ENCODE measurements at regions not wholly inside any gene's neighbourhood (a gene's known extent, or its start where the extent isn't known, plus 50 kb on each side); places are given as distances from the start of the nearest gene placed in this dataset.

DNA sequence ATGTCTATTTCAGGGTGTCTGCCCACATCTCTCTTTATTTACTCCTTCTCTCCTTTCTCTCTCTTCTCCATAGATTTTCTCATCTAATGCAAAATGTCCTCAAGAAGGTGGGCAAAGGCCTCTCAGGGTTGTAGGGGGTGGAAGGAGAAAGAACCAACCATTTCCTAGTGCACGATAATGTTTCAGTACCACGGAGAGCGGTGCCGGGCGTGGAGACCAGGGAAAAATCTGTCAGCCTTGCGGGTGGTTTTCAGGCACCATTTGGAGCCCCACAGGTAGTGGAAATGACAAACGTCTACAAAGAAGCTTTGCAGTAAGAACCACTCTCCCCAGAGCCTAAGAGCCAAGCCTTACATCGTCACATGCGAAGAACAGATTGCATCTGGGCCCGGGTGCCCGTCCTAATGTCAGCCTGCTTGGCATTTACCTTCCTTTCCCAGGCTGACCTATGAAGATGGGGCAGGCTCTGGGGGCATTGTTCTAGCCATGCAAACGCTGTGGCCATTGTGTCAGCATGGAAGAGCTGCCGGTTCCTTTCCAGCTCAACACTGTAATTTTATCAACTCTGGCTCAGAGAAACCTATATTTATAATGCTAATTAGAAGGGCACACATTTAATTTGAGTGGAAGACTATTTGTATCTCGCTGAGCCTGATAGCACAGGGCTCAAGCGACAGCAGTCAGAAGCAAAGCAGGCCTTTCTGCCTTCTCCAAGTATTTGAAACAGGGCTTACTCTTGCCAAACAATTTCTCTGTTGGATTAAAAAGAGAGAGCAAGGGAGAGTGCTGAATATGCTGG lies 430.1 kb upstream of the WWC1 start:
- no peaks in the 10 kb centered on the region for H3K79me2 ChIP-seq (ENCODE audit: insufficient read depth, low read length)
- H4K20me1 ChIP-seq (ENCODE audit: insufficient read depth, low read length) = no peaks in the 10 kb centered on the region
- DNase-seq = no peak

GRCh38 chr5:167861928-167862426 lies 429.5 kb upstream of the WWC1 start:
- no peak overlapping the region for H3K4me2 ChIP-seq (replicated peaks; ENCODE audit: extremely low read depth, low read length, poor library complexity, severe bottlenecking)
- WGBS (ENCODE audit: insufficient coverage) = 100% methylated on average over 2 of the region's 2 CpGs
- Mint-ChIP-seq H3K27ac (no peak overlapping the region), H3K36me3 (no peaks in the 10 kb centered on the region), H3K4me3 (no peak overlapping the region), H3K27me3 (ENCODE audit: low read depth in 3 of 3) (peaks cover 0 to 4% (median 0%) of the 10 kb centered on the region in 3 donors), H3K9me3 (peaks cover 0 to 8% (median 0%) of the 10 kb centered on the region in 7 donors), H3K4me1 (no peaks in the 10 kb centered on the region)
- intact Hi-C loops (cut with micrococcal nuclease) = no loop called here
- no peaks in the 10 kb centered on the region for H3K4me1 ChIP-seq (ENCODE audit: control insufficient read depth in 1 of 2, insufficient read depth in 2 of 2, low read length in 2 of 2)
- H3K79me2 ChIP-seq (ENCODE audit: insufficient read depth, low read length) = no peaks in the 10 kb centered on the region
- no peak overlapping the region for H3K4me3 ChIP-seq (replicated peaks in 1 of 3; ENCODE audit: low read depth in 2 of 3, low read length in 3 of 3)
- H3K36me3 ChIP-seq (replicated peaks in 1 of 2; ENCODE audit: control insufficient read depth in 1 of 2, insufficient read depth in 2 of 2, low read length in 2 of 2) = no peaks in the 10 kb centered on the region
- DNase-seq = no peak
- no peak for TF ChIP-seq CTCF (IDR thresholded peaks at IDR 0.05)
- no peaks in the 10 kb centered on the region for H3K9me3 ChIP-seq (replicated peaks in 1 of 2; ENCODE audit: control insufficient read depth in 1 of 2, insufficient read depth in 1 of 2, low read length in 2 of 2)
- H3K27ac ChIP-seq (ENCODE audit: low read depth in 1 of 2, low read length in 2 of 2) = no peak overlapping the region
- no peak overlapping the region for H3K9ac ChIP-seq (ENCODE audit: insufficient read depth, low read length, poor library complexity, severe bottlenecking)
- no peak overlapping the region for H2AFZ ChIP-seq (ENCODE audit: insufficient read depth, low read depth, low read length, poor library complexity, severe bottlenecking)
- no peaks in the 10 kb centered on the region for H4K20me1 ChIP-seq (ENCODE audit: insufficient read depth, low read length)
- no peaks in the 10 kb centered on the region for H3K27me3 ChIP-seq (ENCODE audit: control insufficient read depth in 2 of 2, insufficient read depth in 2 of 2, low read length in 2 of 2)

More for the DNA sequence above, 430.1 kb upstream of the WWC1 start:
- Mint-ChIP-seq H3K9me3 (peaks cover 0 to 8% (median 0%) of the 10 kb centered on the region in 7 donors), H3K4me1 (no peaks in the 10 kb centered on the region), H3K27ac (no peak overlapping the region), H3K4me3 (no peak overlapping the region), H3K27me3 (ENCODE audit: low read depth in 3 of 3) (peaks cover 0 to 4% (median 0%) of the 10 kb centered on the region in 3 donors), H3K36me3 (no peaks in the 10 kb centered on the region)
- H3K4me2 ChIP-seq (replicated peaks; ENCODE audit: extremely low read depth, low read length, poor library complexity, severe bottlenecking) = no peak overlapping the region
- H3K9me3 ChIP-seq (replicated peaks in 1 of 2; ENCODE audit: control insufficient read depth in 1 of 2, insufficient read depth in 1 of 2, low read length in 2 of 2) = no peaks in the 10 kb centered on the region
- no peaks in the 10 kb centered on the region for H3K27me3 ChIP-seq (ENCODE audit: control insufficient read depth in 2 of 2, insufficient read depth in 2 of 2, low read length in 2 of 2)
- intact Hi-C loops (cut with micrococcal nuclease) = no loop called here
- no peak overlapping the region for H2AFZ ChIP-seq (ENCODE audit: insufficient read depth, low read depth, low read length, poor library complexity, severe bottlenecking)
- H3K9ac ChIP-seq (ENCODE audit: insufficient read depth, low read length, poor library complexity, severe bottlenecking) = no peak overlapping the region
- no peaks in the 10 kb centered on the region for H3K4me1 ChIP-seq (ENCODE audit: control insufficient read depth in 1 of 2, insufficient read depth in 2 of 2, low read length in 2 of 2)
- WGBS (ENCODE audit: insufficient coverage) = 63% methylated on average over 11 of the region's 15 CpGs
- H3K36me3 ChIP-seq (replicated peaks in 1 of 2; ENCODE audit: control insufficient read depth in 1 of 2, insufficient read depth in 2 of 2, low read length in 2 of 2) = no peaks in the 10 kb centered on the region
- H3K27ac ChIP-seq (ENCODE audit: low read depth in 1 of 2, low read length in 2 of 2) = no peak overlapping the region
- TF ChIP-seq CTCF (IDR thresholded peaks at IDR 0.05) = no peak
- H3K4me3 ChIP-seq (replicated peaks in 1 of 3; ENCODE audit: low read depth in 2 of 3, low read length in 3 of 3) = no peak overlapping the region

Measured in CD14-positive monocyte (primary cell).